SK-N-SH (cell line): ENCODE measurements at regions not wholly inside any gene's neighbourhood (a gene's known extent, or its start where the extent isn't known, plus 50 kb on each side); places are given as distances from the start of the nearest gene placed in this dataset.

Experiments
- EP300 ChIP-seq, 2 experiments: IDR thresholded peaks; 2 replicates each; pipeline versions ENCODE4 v1.4.0 to v1.6.1; 2012; ENCODE audit warnings: borderline replicate concordance in 1 of 2, low read depth in 1 of 2, low read length in 1 of 2
- MAX ChIP-seq: IDR thresholded peaks from 2 replicates; pipeline ENCODE4 v1.4.0; 2012; ENCODE audit warnings: low read depth
- POLR2AphosphoS5 ChIP-seq: IDR thresholded peaks from 2 replicates; pipeline ENCODE4 v1.6.1; 2012; ENCODE audit warnings: low read depth, low read length
- RAD21 ChIP-seq: IDR thresholded peaks from 2 replicates; pipeline ENCODE4 v1.6.1; 2012; ENCODE audit warnings: mild to moderate bottlenecking, low read length
- RFX5 ChIP-seq: IDR thresholded peaks from 2 replicates; pipeline ENCODE4 v1.6.1; 2012; ENCODE audit warnings: mild to moderate bottlenecking, improper control_type of control experiment, low read length
- SIN3A ChIP-seq: IDR thresholded peaks from 2 replicates; pipeline ENCODE4 v1.6.1; 2012; ENCODE audit warnings: low read depth, mild to moderate bottlenecking, low read length, moderate library complexity, borderline replicate concordance
- TAF1 ChIP-seq: IDR thresholded peaks from 2 replicates; pipeline ENCODE4 v1.6.1; 2012; ENCODE audit warnings: low read depth, mild to moderate bottlenecking, low read length, moderate library complexity, borderline replicate concordance
- TF ChIP-seq, protein P1 (sequence below): fragments of 200-600 bp; sonication (generic); IDR thresholded peaks from 2 replicates; pipeline ENCODE4 v1.6.1; 2017; ENCODE audit warnings: antibody characterized with exemption, mild to moderate bottlenecking, moderate library complexity
- TF ChIP-seq, protein P2 (sequence below): fragments of 150-350 bp; IDR thresholded peaks from 2 replicates; pipeline ENCODE4 v1.6.1; 2017; ENCODE audit warnings: antibody characterized with exemption, low read length, low read depth, borderline replicate concordance

DNA sequence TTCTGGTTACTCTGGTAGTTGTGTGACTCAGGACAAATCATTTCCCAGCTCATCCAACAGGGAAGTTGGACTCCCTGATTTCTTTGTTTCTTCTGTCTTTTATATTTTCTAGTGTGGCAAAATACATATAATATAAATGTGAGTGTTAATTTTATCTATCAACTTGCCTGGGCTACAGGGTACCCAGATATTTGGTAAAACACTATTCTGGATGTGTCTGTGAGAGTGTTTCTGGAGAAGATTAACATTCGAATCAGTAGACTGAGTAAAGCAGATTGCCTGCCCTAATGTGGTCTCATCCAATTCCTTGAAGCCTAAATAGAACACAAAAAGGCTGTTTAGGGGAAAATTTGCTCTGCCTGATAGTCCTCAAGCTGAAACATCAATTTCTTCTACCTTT lies 91.1 kb upstream of the EPCAM start:
- no peak for TF ChIP-seq SIN3A
- TF ChIP-seq, protein P1, sequence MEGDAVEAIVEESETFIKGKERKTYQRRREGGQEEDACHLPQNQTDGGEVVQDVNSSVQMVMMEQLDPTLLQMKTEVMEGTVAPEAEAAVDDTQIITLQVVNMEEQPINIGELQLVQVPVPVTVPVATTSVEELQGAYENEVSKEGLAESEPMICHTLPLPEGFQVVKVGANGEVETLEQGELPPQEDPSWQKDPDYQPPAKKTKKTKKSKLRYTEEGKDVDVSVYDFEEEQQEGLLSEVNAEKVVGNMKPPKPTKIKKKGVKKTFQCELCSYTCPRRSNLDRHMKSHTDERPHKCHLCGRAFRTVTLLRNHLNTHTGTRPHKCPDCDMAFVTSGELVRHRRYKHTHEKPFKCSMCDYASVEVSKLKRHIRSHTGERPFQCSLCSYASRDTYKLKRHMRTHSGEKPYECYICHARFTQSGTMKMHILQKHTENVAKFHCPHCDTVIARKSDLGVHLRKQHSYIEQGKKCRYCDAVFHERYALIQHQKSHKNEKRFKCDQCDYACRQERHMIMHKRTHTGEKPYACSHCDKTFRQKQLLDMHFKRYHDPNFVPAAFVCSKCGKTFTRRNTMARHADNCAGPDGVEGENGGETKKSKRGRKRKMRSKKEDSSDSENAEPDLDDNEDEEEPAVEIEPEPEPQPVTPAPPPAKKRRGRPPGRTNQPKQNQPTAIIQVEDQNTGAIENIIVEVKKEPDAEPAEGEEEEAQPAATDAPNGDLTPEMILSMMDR: no peak
- TF ChIP-seq, protein P2, sequence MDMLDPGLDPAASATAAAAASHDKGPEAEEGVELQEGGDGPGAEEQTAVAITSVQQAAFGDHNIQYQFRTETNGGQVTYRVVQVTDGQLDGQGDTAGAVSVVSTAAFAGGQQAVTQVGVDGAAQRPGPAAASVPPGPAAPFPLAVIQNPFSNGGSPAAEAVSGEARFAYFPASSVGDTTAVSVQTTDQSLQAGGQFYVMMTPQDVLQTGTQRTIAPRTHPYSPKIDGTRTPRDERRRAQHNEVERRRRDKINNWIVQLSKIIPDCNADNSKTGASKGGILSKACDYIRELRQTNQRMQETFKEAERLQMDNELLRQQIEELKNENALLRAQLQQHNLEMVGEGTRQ: no peak
- no peak for TF ChIP-seq POLR2AphosphoS5
- no peak for TF ChIP-seq TAF1
- no peak for TF ChIP-seq RAD21
- no peak for TF ChIP-seq EP300 (IDR thresholded peaks at IDR 0.05; ENCODE audit: borderline replicate concordance in 1 of 2, low read depth in 1 of 2, low read length in 1 of 2)
- TF ChIP-seq RFX5: no peak
- TF ChIP-seq MAX: no peak
